Keratinocyte (primary cell): ENCODE measurements at regions not wholly inside any gene's neighbourhood (a gene's known extent, or its start where the extent isn't known, plus 50 kb on each side); places are given as distances from the start of the nearest gene placed in this dataset.

Source experiments
- DNase-seq: peaks from one replicate; pipeline ENCODE4 v3.0.0-alpha.2; 2011; ENCODE audit warnings: low read depth, missing footprints, low spot score
- FAIRE-seq: peaks from 2 replicates; lab custom pipeline; 2011; peaks lifted over from hg19 to GRCh38; lab: Jason Lieb, UNC
- H2AFZ ChIP-seq: 2 replicates; pipeline ENCODE4 v1.6.0; 2012; ENCODE audit warnings: low read length, control low read depth, inconsistent platforms; ENCODE audit not compliant: control insufficient read depth
- H3K27ac ChIP-seq: 2 replicates; pipeline ENCODE4 v1.5.1; 2011; ENCODE audit warnings: low read length; ENCODE audit not compliant: control insufficient read depth, insufficient read depth
- H3K27me3 ChIP-seq: 3 replicates; pipeline ENCODE4 v1.6.0; 2011; ENCODE audit warnings: low read length; ENCODE audit not compliant: control insufficient read depth, insufficient read depth; ENCODE audit errors: extremely low read depth
- H3K36me3 ChIP-seq, 2 experiments: 2 replicates in 1 of 2; 3 replicates in 1 of 2; pipeline ENCODE4 v1.5.1; 2011; ENCODE audit warnings: low read length in 2 of 2, mild to moderate bottlenecking in 1 of 2; ENCODE audit not compliant: control insufficient read depth in 2 of 2, insufficient read depth in 2 of 2; ENCODE audit errors: extremely low read depth in 1 of 2
- H3K4me1 ChIP-seq: 3 replicates; pipeline ENCODE4 v1.5.1; 2011; ENCODE audit warnings: low read length; ENCODE audit not compliant: control insufficient read depth, insufficient read depth; ENCODE audit errors: extremely low read depth
- H3K4me2 ChIP-seq: 3 replicates; pipeline ENCODE4 v1.6.0; 2011; ENCODE audit warnings: low read depth, low read length; ENCODE audit not compliant: control insufficient read depth, insufficient read depth; ENCODE audit errors: extremely low read depth
- H3K4me3 ChIP-seq, 3 experiments: fragments of 200-600 bp in 1 of 3; sonication (generic) in 1 of 3; 2 replicates in 2 of 3; 3 replicates in 1 of 3; pipeline ENCODE4 v1.5.1; 2011 to 2016; ENCODE audit warnings: low read length in 3 of 3, mild to moderate bottlenecking in 3 of 3, control low read depth in 2 of 3, inconsistent platforms in 1 of 3, low read depth in 1 of 3, mixed read lengths in 1 of 3, mixed run types in 1 of 3, moderate library complexity in 1 of 3; ENCODE audit not compliant: control insufficient read depth in 2 of 3, insufficient read depth in 2 of 3; ENCODE audit errors: extremely low read depth in 1 of 3
- H3K79me2 ChIP-seq: 2 replicates; pipeline ENCODE4 v1.6.0; 2012; ENCODE audit warnings: low read length; ENCODE audit not compliant: control insufficient read depth, insufficient read depth
- H3K9ac ChIP-seq: 3 replicates; pipeline ENCODE4 v1.6.0; 2011; ENCODE audit warnings: low read length; ENCODE audit not compliant: control insufficient read depth, insufficient read depth; ENCODE audit errors: extremely low read depth
- H3K9me1 ChIP-seq: 3 replicates; pipeline ENCODE4 v1.6.0; 2011; ENCODE audit warnings: low read length; ENCODE audit not compliant: control insufficient read depth, insufficient read depth; ENCODE audit errors: extremely low read depth
- H3K9me3 ChIP-seq: 2 replicates; pipeline ENCODE4 v1.5.1; 2012; ENCODE audit warnings: low read depth, low read length; ENCODE audit not compliant: control insufficient read depth
- H4K20me1 ChIP-seq: 3 replicates; pipeline ENCODE4 v1.6.0; 2011; ENCODE audit warnings: low read length; ENCODE audit not compliant: control insufficient read depth, insufficient read depth; ENCODE audit errors: extremely low read depth
- EZH2 ChIP-seq: IDR thresholded peaks from one replicate; pipeline ENCODE4 v1.6.1; 2012; ENCODE audit warnings: inconsistent platforms, mild to moderate bottlenecking, low read length, moderate library complexity
- dilution Hi-C: fragments of 300-500 bp; cut with MboI; formaldehyde crosslinking; loops from one replicate; pipeline ENCODE4 v1.7.0; 2020; ENCODE audit warnings: low sequenced_read_pairs; ENCODE audit not compliant: extremely low pct_ligation_motif_present
- TF ChIP-seq, protein P1 (sequence below), 3 experiments: IDR thresholded peaks in 1 of 3; conservative IDR thresholded peaks in 1 of 3; optimal IDR thresholded peaks in 1 of 3; 2 replicates in 2 of 3; 3 replicates in 1 of 3; pipeline versions ENCODE3 to v1.5.1; 2011; ENCODE audit warnings: low read length in 3 of 3, mild to moderate bottlenecking in 3 of 3, moderate library complexity in 2 of 3, control low read depth in 1 of 3, inconsistent platforms in 1 of 3; ENCODE audit not compliant: insufficient read depth in 2 of 3; ENCODE audit errors: extremely low read depth in 1 of 3

DNA sequence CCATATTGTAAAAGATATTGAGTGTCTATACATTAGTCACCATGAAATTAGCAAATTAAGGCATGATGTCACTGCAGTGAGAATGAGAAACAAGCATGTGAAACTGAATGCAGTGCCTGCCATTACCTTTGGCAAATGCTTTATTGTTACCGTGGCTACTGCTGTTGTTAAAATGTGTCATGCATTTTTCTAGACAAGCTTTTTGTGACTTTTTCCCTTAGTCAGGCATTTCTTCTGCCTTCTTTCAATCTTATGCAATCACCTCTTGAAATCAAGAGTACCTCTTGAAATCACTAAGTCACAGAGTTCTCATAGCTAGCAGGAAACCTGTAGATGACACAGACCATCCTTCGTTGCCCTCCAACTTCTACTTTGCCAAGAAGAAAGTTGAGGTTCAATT, 461.7 kb upstream of the TENM4 start:
- no peaks in the 10 kb centered on the region for H3K36me3 ChIP-seq
- TF ChIP-seq, protein P1, sequence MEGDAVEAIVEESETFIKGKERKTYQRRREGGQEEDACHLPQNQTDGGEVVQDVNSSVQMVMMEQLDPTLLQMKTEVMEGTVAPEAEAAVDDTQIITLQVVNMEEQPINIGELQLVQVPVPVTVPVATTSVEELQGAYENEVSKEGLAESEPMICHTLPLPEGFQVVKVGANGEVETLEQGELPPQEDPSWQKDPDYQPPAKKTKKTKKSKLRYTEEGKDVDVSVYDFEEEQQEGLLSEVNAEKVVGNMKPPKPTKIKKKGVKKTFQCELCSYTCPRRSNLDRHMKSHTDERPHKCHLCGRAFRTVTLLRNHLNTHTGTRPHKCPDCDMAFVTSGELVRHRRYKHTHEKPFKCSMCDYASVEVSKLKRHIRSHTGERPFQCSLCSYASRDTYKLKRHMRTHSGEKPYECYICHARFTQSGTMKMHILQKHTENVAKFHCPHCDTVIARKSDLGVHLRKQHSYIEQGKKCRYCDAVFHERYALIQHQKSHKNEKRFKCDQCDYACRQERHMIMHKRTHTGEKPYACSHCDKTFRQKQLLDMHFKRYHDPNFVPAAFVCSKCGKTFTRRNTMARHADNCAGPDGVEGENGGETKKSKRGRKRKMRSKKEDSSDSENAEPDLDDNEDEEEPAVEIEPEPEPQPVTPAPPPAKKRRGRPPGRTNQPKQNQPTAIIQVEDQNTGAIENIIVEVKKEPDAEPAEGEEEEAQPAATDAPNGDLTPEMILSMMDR (optimal IDR thresholded peaks at IDR 0.05 in 1 of 3, IDR thresholded peaks at IDR 0.05 in 1 of 3, conservative IDR thresholded peaks at IDR 0.05 in 1 of 3; ENCODE audit: extremely low read depth in 1 of 3, insufficient read depth in 2 of 3, low read length in 3 of 3) = no peak
- no peak for TF ChIP-seq EZH2
- H4K20me1 ChIP-seq = no peaks in the 10 kb centered on the region
- no peaks in the 10 kb centered on the region for H3K9me1 ChIP-seq
- FAIRE-seq = no peak
- H3K9ac ChIP-seq = no peak overlapping the region
- no peaks in the 10 kb centered on the region for H3K27me3 ChIP-seq
- H3K9me3 ChIP-seq = no peaks in the 10 kb centered on the region
- no peak overlapping the region for H3K4me3 ChIP-seq
- H3K4me1 ChIP-seq = no peaks in the 10 kb centered on the region
- H3K79me2 ChIP-seq = no peaks in the 10 kb centered on the region
- no peak overlapping the region for H3K27ac ChIP-seq
- dilution Hi-C loops = no loop called here
- no peak for DNase-seq
- no peak overlapping the region for H2AFZ ChIP-seq
- no peak overlapping the region for H3K4me2 ChIP-seq

DNA sequence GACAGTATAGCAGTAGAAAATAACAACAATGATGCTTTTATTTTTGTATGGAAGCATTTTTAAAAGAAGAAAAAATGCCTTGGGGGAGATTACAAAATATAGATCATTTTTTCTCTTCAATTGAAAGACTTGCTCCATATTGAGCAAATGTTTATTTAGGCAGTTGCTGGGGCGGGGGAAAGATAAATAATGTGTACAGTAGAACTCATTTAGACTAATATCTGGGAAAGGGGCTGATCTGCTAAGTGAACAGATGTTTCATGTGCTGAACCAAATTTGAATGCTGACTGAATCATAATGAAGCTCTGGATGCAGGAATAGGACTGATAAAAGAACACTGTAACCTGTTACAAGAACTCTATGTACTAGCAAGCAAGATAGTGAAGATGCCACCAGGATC, 457.1 kb upstream of the TENM4 start:
- TF ChIP-seq, protein P1 (optimal IDR thresholded peaks at IDR 0.05 in 1 of 3, IDR thresholded peaks at IDR 0.05 in 1 of 3, conservative IDR thresholded peaks at IDR 0.05 in 1 of 3; ENCODE audit: extremely low read depth in 1 of 3, insufficient read depth in 2 of 3, low read length in 3 of 3) = no peak
- TF ChIP-seq EZH2 = no peak
- no peak overlapping the region for H3K4me3 ChIP-seq
- no peaks in the 10 kb centered on the region for H3K79me2 ChIP-seq
- peaks cover 6% of the 10 kb centered on the region for H3K4me1 ChIP-seq
- no peaks in the 10 kb centered on the region for H3K36me3 ChIP-seq
- no peaks in the 10 kb centered on the region for H3K9me1 ChIP-seq
- peaks cover 2% of the 10 kb centered on the region for H3K9me3 ChIP-seq
- no peak for FAIRE-seq
- no peaks in the 10 kb centered on the region for H3K27me3 ChIP-seq
- no peak overlapping the region for H2AFZ ChIP-seq
- no peak overlapping the region for H3K27ac ChIP-seq
- H3K9ac ChIP-seq = no peak overlapping the region
- no peaks in the 10 kb centered on the region for H4K20me1 ChIP-seq
- no peak overlapping the region for H3K4me2 ChIP-seq
- no peak for DNase-seq
- dilution Hi-C loops = no loop called here
